ENCODE measurements at regions not wholly inside any gene's neighbourhood (a gene's known extent, or its start where the extent isn't known, plus 50 kb on each side); places are given as distances from the start of the nearest gene placed in this dataset.

GRCh38 chr4:104099141-104099540 lies 379.4 kb upstream of the TACR3 start:
- no peak for TF ChIP-seq CTCF (IDR thresholded peaks at IDR 0.05)
- TF ChIP-seq POLR2A (IDR thresholded peaks at IDR 0.05), result no peak

All from transverse colon (tissue), 3 donors.